Liver (tissue), 8 donors: ENCODE measurements at regions not wholly inside any gene's neighbourhood (a gene's known extent, or its start where the extent isn't known, plus 50 kb on each side); places are given as distances from the start of the nearest gene placed in this dataset.

ENCODE experiments used
- DNase-seq: peaks from one replicate; pipeline ENCODE4 v3.0.0-alpha.2; 2017; ENCODE audit warnings: low spot score
- H3K27ac ChIP-seq, 2 donors: one replicate each; pipeline ENCODE4 v1.7.0; 2013; ENCODE audit warnings: inconsistent platforms in 2 of 2, low read length in 2 of 2, control low read depth in 1 of 2, low read depth in 1 of 2, mild to moderate bottlenecking in 1 of 2
- H3K27me3 ChIP-seq, 4 donors: one replicate each; pipeline versions ENCODE4 v1.6.1 to v1.7.0; 2013; ENCODE audit warnings: low read length in 3 of 4, inconsistent platforms in 1 of 4, mild to moderate bottlenecking in 1 of 4, moderate library complexity in 1 of 4; ENCODE audit not compliant: control insufficient read depth in 4 of 4, insufficient read depth in 4 of 4
- H3K36me3 ChIP-seq, 4 donors: one replicate each; pipeline versions ENCODE4 v1.6.1 to v1.7.0; 2013; ENCODE audit warnings: low read length in 3 of 4, mild to moderate bottlenecking in 3 of 4, low read depth in 1 of 4, moderate library complexity in 1 of 4; ENCODE audit not compliant: control insufficient read depth in 4 of 4, insufficient read depth in 3 of 4
- H3K4me1 ChIP-seq, 4 donors: one replicate each; pipeline versions ENCODE4 v1.6.1 to v1.7.0; 2013; ENCODE audit warnings: low read length in 3 of 4, mild to moderate bottlenecking in 3 of 4, moderate library complexity in 1 of 4; ENCODE audit not compliant: control insufficient read depth in 4 of 4, insufficient read depth in 4 of 4
- H3K4me3 ChIP-seq, 3 donors: one replicate each; pipeline versions ENCODE4 v1.6.1 to v1.7.0; 2013; ENCODE audit warnings: low read length in 3 of 3, control low read depth in 1 of 3, low read depth in 1 of 3, mild to moderate bottlenecking in 1 of 3
- H3K9ac ChIP-seq, 2 donors: one replicate each; pipeline ENCODE4 v1.7.0; 2013; ENCODE audit warnings: low read length in 2 of 2, mild to moderate bottlenecking in 2 of 2, moderate library complexity in 2 of 2, control low read depth in 1 of 2, low read depth in 1 of 2
- H3K9me3 ChIP-seq, 4 donors: one replicate each; pipeline versions ENCODE4 v1.6.1 to v1.7.0; 2013; ENCODE audit warnings: low read length in 3 of 4; ENCODE audit not compliant: control insufficient read depth in 4 of 4
- ATF3 ChIP-seq: IDR thresholded peaks from 2 replicates; pipeline ENCODE4 v1.6.1; 2016; ENCODE audit warnings: antibody characterized with exemption
- CTCF ChIP-seq: fragments of 150-350 bp; IDR thresholded peaks from 2 replicates; pipeline ENCODE4 v1.5.1; 2017; ENCODE audit warnings: improper control_type of control experiment, low read depth, low read length; ENCODE audit not compliant: missing input control
- EGR1 ChIP-seq, 2 donors: IDR thresholded peaks; 2 replicates each; pipeline ENCODE4 v1.6.1; 2016 to 2018; ENCODE audit warnings: antibody characterized with exemption in 2 of 2, low read depth in 2 of 2
- FOXA1 ChIP-seq: IDR thresholded peaks from 2 replicates; pipeline ENCODE4 v1.6.1; 2016; ENCODE audit warnings: antibody characterized with exemption
- FOXA2 ChIP-seq: IDR thresholded peaks from 2 replicates; pipeline ENCODE4 v1.6.1; 2016; ENCODE audit warnings: antibody characterized with exemption
- GABPA ChIP-seq, 2 donors: IDR thresholded peaks in 1 of 2; conservative IDR thresholded peaks in 1 of 2; 2 replicates each; pipeline ENCODE4 v1.6.1; 2016; ENCODE audit warnings: antibody characterized with exemption in 2 of 2, mild to moderate bottlenecking in 1 of 2, moderate library complexity in 1 of 2
- HNF4A ChIP-seq, 2 donors: conservative IDR thresholded peaks; 2 replicates each; pipeline ENCODE4 v1.6.1; 2016; ENCODE audit warnings: antibody characterized with exemption in 2 of 2, mild to moderate bottlenecking in 2 of 2
- HNF4G ChIP-seq: IDR thresholded peaks from 2 replicates; pipeline ENCODE4 v1.6.1; 2016; ENCODE audit warnings: antibody characterized with exemption
- JUND ChIP-seq, 2 donors: IDR thresholded peaks; 2 replicates each; pipeline ENCODE4 v1.6.1; 2016; ENCODE audit warnings: antibody characterized with exemption in 2 of 2
- MAX ChIP-seq: IDR thresholded peaks from 2 replicates; pipeline ENCODE4 v1.6.1; 2016; ENCODE audit warnings: antibody characterized with exemption
- NR2F2 ChIP-seq: IDR thresholded peaks from 2 replicates; pipeline ENCODE4 v1.6.1; 2016; ENCODE audit warnings: antibody characterized with exemption
- RAD21 ChIP-seq, 2 donors: IDR thresholded peaks; 2 replicates each; pipeline ENCODE4 v1.6.1; 2016; ENCODE audit warnings: antibody characterized with exemption in 2 of 2, mild to moderate bottlenecking in 2 of 2
- RXRA ChIP-seq, 2 donors: IDR thresholded peaks; 2 replicates each; pipeline ENCODE4 v1.6.1; 2017 to 2018; ENCODE audit warnings: antibody characterized with exemption in 2 of 2, mild to moderate bottlenecking in 1 of 2
- SP1 ChIP-seq: IDR thresholded peaks from 2 replicates; pipeline ENCODE4 v1.6.1; 2018; ENCODE audit warnings: antibody characterized with exemption, mild to moderate bottlenecking
- TAF1 ChIP-seq: conservative IDR thresholded peaks from 2 replicates; pipeline ENCODE4 v1.6.1; 2016; ENCODE audit warnings: antibody characterized with exemption, mild to moderate bottlenecking
- YY1 ChIP-seq: IDR thresholded peaks from 2 replicates; pipeline ENCODE4 v1.6.1; 2016; ENCODE audit warnings: antibody characterized with exemption, mild to moderate bottlenecking
- ZBTB33 ChIP-seq: IDR thresholded peaks from 2 replicates; pipeline ENCODE4 v1.6.1; 2016; ENCODE audit warnings: antibody characterized with exemption
- WGBS: extraction: QIAGEN DNeasy Blood & Tissue Kit; methylation state at CpG from one replicate; pipeline ENCODE4 v1.1.7; 2013; 5-methylcytosine and 5-hydroxymethylcytosine counted together
- TF ChIP-seq, protein P1 (sequence below): IDR thresholded peaks from 2 replicates; pipeline ENCODE4 v1.6.1; 2016; ENCODE audit warnings: antibody characterized with exemption, mild to moderate bottlenecking
- donor health status: healthy.
- donor health status: healthy.
- donor health status: healthy.
- donor health status: healthy.
- donor health status: healthy.

DNA sequence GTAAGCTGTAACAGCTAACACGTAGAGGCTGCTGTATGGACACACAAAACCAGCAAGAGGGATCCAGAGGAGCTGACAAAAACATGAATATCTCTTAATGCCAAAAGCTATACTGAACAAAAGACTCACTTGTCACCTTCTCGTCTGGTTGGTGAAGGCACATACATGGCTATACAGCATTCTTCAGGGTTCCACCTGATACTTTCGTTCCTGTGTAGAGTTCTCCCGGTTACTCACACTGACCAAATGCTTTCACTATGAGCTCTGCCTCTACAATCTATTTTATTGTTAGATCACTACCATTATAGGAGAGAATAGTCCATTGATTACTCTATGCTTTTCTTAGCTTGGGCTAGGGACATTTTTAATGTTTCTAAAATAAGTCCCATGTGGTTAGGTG is 193.1 kb downstream of the HNMT start:
- no peak for TF ChIP-seq CTCF
- no peak for TF ChIP-seq ATF3
- TF ChIP-seq ZBTB33: no peak
- TF ChIP-seq, protein P1, sequence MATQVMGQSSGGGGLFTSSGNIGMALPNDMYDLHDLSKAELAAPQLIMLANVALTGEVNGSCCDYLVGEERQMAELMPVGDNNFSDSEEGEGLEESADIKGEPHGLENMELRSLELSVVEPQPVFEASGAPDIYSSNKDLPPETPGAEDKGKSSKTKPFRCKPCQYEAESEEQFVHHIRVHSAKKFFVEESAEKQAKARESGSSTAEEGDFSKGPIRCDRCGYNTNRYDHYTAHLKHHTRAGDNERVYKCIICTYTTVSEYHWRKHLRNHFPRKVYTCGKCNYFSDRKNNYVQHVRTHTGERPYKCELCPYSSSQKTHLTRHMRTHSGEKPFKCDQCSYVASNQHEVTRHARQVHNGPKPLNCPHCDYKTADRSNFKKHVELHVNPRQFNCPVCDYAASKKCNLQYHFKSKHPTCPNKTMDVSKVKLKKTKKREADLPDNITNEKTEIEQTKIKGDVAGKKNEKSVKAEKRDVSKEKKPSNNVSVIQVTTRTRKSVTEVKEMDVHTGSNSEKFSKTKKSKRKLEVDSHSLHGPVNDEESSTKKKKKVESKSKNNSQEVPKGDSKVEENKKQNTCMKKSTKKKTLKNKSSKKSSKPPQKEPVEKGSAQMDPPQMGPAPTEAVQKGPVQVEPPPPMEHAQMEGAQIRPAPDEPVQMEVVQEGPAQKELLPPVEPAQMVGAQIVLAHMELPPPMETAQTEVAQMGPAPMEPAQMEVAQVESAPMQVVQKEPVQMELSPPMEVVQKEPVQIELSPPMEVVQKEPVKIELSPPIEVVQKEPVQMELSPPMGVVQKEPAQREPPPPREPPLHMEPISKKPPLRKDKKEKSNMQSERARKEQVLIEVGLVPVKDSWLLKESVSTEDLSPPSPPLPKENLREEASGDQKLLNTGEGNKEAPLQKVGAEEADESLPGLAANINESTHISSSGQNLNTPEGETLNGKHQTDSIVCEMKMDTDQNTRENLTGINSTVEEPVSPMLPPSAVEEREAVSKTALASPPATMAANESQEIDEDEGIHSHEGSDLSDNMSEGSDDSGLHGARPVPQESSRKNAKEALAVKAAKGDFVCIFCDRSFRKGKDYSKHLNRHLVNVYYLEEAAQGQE: no peak
- TF ChIP-seq FOXA1: no peak
- TF ChIP-seq SP1: no peak
- TF ChIP-seq RXRA (IDR thresholded peaks at IDR 0.05): no peak
- TF ChIP-seq NR2F2: no peak
- TF ChIP-seq RAD21 (IDR thresholded peaks at IDR 0.05): no peak
- TF ChIP-seq YY1: no peak
- TF ChIP-seq EGR1 (IDR thresholded peaks at IDR 0.05; ENCODE audit: low read depth in 2 of 2): no peak
- TF ChIP-seq JUND (IDR thresholded peaks at IDR 0.05): no peak
- TF ChIP-seq HNF4A (conservative IDR thresholded peaks at IDR 0.05): no peak
- no peak for TF ChIP-seq HNF4G
- TF ChIP-seq FOXA2: no peak
- TF ChIP-seq TAF1: no peak
- TF ChIP-seq MAX: no peak
- no peaks in the 10 kb centered on the region for H3K9me3 ChIP-seq
- no peaks in the 10 kb centered on the region for H3K4me1 ChIP-seq
- H3K36me3 ChIP-seq: peaks cover 0 to 2% (median 0%) of the 10 kb centered on the region in 4 donors
- H3K4me3 ChIP-seq: no peak overlapping the region
- H3K27ac ChIP-seq: no peak overlapping the region
- H3K9ac ChIP-seq: no peak overlapping the region
- DNase-seq: no peak
- H3K27me3 ChIP-seq: no peaks in the 10 kb centered on the region
- WGBS: 96% methylated on average over 4 of the region's 4 CpGs

GRCh38 chr2:138170485-138170884 is 206.2 kb downstream of the HNMT start:
- no peak for DNase-seq
- Histone ChIP-seq H3K27me3 (no peaks in the 10 kb centered on the region), H3K9me3 (peaks cover 0 to 4% (median 2%) of the 10 kb centered on the region in 4 donors), H3K9ac (no peak overlapping the region), H3K4me1 (no peaks in the 10 kb centered on the region), H3K36me3 (no peaks in the 10 kb centered on the region), H3K27ac (no peak overlapping the region), H3K4me3 (no peak overlapping the region)
- no peak for TF ChIP-seq RXRA (IDR thresholded peaks at IDR 0.05)
- TF ChIP-seq HNF4G: no peak
- TF ChIP-seq NR2F2: no peak
- TF ChIP-seq ZBTB33: no peak
- no peak for TF ChIP-seq FOXA2
- TF ChIP-seq MAX: no peak
- TF ChIP-seq GABPA (IDR thresholded peaks at IDR 0.05 in 1 of 2, conservative IDR thresholded peaks at IDR 0.05 in 1 of 2): no peak
- 75% methylated on average over 5 of the region's 5 CpGs for WGBS
